Stimulated activated CD8-positive, alpha-beta memory T cell treated with anti-CD3 and anti-CD28 coated beads, Interleukin-7, amount 100 ng/mL, for 4 hours (primary cell): ENCODE measurements at regions not wholly inside any gene's neighbourhood (a gene's known extent, or its start where the extent isn't known, plus 50 kb on each side); places are given as distances from the start of the nearest gene placed in this dataset.

Experiments used
- DNase-seq, 2 donors: peaks; one replicate each; pipeline ENCODE4 v3.0.0-alpha.2; 2020; ENCODE audit warnings: low read depth in 2 of 2

- no peak for DNase-seq
Observed at GRCh38 chr12:125193376-125194152, 128.3 kb downstream of the AACS start.

GRCh38 chr12:125194163-125194773 lies 129.0 kb downstream of the AACS start:
- no peak for DNase-seq

DNA sequence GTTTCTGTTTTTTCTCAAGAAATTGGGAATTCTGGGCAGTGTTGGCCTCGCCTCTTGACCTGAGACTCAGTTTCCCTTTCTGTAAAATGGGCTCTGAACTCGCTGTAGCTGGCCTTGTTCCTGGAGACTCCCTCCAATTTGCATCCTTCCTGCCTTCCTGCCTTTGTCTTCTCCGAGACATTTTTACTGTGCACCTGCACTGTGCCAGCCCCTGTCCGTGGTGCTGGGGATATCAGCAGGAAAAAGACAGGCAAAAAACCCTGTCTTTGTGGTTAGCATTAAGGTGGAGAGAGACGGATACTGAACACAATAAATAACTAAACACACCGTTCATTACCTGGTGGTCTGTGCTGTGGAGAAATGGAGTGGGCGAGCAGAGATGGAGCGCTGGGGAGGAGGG lies 129.8 kb downstream of the AACS start:
- DNase-seq = no peak

- DNase-seq = no peak
Observed at GRCh38 chr12:125197326-125197725, 132.1 kb downstream of the AACS start.

- DNase-seq = no peak
Observed at GRCh38 chr12:125198652-125199051, 133.4 kb downstream of the AACS start.

DNA sequence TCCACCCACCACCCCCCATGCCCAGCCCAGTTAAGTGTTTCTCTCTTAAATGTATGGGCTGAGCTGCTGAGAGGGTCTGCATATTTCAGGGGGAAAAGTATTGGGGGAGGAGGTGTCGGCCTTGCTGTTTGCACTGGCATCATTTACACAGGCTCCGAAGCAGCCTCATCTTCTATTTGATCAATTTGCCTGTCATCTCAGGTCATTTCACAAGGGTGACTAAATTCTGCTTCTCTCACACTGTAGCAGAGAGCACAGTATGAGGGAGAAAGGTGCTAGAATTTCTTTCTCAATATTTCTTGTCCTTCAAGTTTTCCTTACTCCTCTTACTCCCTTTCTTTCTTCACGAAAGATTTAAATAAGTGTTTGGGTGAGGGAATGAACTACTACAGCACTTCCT lies 135.9 kb downstream of the AACS start:
- no peak for DNase-seq

GRCh38 chr12:125201940-125202339 lies 136.7 kb downstream of the AACS start:
- DNase-seq = no peak

DNA sequence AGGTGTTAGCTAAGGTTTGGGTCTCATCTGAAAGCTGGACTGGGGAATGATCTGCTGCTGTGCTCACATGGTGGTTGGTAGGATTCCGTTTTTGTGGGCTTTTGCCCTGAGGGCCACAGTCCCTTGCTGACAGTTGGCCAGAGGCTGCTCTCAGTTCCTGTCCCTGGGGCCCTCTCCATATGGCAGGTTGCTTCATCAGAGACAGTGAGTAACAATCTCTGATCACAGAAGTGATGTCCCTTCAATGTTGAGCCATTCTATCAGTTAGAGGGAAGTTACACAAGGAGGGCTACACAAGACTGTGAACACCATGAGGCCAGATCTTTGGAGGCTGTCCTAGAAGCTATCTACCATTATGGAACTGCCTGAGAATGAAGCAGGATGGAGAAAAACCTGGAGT lies 137.2 kb downstream of the AACS start:
- no peak for DNase-seq

DNA sequence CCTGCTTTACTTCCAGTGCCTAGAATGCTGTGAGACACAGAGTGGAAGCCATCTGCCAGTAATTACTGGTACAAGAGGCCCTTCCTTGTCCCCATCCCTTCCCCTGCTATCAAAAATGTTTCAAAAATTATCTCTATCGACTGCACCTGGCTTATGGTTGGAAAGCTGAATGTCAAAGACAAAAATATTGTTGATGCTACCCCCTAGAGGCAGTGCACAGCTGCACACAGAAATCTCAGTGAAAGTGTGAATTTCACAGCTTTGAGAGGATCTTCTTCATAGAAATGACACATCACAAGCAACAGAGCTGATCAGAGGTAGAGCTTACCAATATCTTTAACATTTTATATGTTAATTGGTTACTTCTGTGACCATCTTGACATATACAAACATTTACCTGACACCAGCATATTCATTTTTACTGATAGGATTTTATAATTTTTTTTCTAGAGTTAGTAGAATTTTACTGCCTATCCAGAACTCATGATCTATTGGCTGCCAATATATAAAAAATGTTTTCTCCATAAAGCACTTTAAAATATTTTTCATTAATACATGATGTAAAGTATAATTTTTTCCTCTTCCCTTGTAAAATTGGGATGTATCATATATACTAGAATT lies 138.0 kb downstream of the AACS start:
- DNase-seq = no peak

DNA sequence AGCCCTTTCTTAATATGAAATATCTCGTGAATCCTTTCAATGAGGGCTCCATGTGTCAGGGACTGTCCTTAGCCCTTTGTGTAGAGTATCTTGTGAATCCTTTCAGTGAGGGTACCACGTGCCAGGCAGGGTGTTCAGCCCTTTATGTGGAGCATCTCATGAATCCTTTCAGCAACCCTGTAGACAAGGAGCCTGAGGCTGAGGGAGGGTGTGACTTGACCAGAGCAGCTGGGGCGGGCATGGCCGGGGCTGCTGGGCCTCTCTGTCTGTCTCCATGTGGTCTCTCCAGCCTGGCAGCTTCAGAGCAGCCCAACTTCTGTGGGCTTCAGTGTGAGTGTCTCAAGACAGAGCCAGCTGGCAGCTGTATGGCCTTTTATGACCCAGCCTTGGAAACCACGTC lies 140.2 kb downstream of the AACS start:
- no peak for DNase-seq

- no peak for DNase-seq
Observed at GRCh38 chr12:125206711-125207110, 141.5 kb downstream of the AACS start.

DNA sequence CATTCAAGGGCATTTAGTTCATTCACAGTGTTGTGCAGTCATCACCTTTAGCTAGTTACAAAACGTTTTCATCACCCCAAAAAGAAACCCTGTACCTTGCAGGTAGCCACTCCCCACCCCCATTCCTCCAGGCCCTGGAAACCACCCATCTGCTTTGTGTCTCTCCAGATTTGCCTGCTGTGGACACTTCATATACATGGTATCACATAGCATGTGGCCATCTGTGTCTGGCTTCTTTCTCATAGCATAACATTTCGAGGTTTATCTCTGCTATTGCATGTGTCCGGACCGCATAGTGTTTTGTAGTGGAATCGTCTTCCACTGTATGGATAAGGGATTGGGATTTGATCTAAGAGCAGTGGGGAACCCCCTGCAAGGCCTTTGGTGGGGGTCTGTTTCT lies 143.1 kb downstream of the AACS start:
- DNase-seq = no peak

GRCh38 chr12:125208942-125209341 lies 143.7 kb downstream of the AACS start:
- DNase-seq = no peak

DNA sequence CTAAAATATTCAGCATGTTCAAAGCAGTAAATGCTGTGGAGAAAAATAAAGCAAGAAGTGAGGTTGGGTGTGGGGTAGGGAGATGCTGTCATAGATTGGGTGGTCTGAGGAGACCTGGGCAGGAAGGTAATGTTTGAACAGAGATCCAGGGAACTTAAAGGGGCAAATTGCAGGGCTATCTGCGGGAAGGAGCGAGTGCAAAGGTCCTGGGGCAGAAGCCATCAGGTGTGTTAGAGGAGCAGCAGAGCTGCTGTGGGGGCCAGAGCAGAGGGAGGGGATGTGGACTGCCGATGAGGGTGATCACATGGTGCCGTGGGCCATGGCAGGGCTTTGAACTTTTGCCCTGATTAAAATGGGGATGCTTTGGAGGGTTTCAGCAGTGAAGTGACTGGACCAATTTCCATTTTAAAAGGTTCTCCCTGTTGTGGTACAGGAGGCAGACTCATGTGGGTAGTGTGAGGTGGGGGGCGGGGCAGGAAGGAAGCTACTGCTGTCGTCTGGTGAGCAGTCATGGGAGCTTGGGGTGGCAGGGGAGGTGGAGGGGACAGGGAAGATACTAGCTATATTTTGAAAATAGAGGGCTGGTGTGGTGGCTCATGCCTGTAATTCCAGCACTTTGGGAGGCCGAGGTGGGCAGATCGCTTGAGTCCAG lies 145.0 kb downstream of the AACS start:
- DNase-seq = no peak

GRCh38 chr12:125211464-125211863 lies 146.2 kb downstream of the AACS start:
- no peak for DNase-seq

DNA sequence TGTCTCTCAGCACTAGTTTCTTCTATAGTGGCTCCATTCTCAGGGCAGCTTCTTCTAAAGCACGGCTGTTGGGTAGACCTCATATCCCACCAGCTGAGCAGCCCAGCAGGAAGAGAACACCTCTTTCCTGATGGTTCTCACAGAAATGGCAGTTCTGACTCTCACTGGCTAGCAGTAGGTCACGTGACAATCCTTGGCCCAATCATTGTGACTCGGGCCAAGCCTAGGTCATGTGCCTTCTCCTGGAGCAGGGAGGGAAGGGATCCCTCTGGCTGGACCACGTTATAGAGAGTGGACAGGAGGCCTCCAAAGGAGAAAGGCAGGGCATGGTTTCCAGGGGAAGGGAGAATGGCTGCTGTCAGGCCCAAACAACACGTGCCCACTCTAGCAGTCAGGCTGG lies 149.1 kb downstream of the AACS start:
- no peak for DNase-seq

GRCh38 chr12:125216756-125217155 lies 151.5 kb downstream of the AACS start:
- no peak for DNase-seq

DNA sequence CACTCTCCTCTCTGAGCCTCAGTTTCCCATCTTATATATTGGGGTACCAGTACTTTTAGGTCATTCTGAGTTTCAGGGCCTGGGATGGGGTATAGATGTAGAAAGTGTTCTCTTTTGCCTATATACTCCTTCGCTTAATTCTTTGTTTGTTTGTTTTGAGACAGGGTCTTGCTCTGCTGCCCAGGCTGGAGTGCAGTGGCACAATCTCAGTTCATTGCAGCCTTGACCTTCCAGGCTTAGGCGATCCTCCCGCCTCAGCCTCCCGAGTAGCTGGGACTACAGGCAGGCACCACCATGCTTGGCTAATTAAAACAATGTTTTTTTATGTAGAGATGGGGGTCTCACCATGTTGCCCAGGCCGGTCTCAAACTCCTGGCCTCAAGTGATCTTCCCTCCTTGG lies 152.1 kb downstream of the AACS start:
- no peak for DNase-seq

DNA sequence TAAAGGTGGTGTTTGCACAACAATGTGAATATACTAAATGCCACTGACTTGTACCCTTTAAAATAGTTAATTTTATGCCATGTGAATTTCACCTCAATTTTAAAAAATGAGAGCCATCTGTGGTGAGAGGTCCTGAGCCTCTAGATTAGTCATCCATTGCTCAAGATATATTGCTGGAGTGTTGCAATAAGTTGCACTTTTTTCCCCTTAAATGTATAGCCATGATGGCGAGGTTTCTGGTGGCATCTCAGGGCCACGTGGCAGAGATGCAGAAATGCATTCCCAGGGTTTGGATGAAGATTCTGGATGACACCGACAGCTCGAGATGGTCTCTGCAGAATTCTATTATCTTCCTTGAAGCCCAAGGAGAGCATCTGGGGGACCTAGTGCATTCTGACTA lies 153.7 kb downstream of the AACS start:
- no peak for DNase-seq

DNA sequence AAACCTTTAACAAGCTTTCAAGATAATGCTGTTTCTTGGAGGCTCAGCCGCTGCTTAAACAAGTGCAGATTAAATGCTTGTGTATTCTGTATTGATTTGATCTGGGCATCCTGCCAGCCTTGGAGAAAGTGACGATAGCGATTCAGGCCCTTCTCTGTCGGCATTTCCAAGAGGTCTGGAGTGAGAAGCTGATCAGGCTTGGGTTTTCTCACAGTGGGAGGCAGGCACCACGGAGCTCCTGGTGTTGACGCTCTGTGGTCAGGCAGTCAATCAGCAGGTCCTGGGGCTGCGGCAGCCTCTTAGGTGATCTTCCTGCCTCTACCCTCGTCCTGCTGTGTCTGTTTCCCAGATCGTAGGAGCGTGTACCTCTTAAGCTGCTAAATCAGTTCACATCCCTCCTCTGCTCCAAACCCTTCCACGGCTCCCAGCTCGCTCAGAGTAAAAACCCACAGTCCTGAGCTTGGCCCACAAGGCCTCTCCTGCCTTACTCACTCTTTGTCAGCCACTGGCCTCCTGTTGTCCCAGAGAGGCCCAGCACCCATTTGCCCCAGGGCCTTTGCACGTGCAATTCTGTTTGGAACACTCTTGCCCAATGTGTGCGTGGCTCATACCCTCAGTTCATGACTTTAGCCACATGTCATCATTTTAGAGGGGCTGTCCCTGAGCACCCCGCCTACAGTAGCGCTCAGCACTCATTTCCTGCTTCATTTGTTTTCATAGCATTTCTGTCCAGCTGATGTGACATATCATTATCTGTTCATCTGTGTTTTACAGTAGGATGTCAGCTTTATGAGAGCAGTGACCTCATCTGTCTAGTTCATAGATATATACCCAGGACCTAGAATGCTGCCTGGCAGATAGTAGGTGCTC lies 155.4 kb downstream of the AACS start:
- DNase-seq = no peak

- no peak for DNase-seq
Observed at GRCh38 chr12:125221602-125222001, 156.4 kb downstream of the AACS start.

DNA sequence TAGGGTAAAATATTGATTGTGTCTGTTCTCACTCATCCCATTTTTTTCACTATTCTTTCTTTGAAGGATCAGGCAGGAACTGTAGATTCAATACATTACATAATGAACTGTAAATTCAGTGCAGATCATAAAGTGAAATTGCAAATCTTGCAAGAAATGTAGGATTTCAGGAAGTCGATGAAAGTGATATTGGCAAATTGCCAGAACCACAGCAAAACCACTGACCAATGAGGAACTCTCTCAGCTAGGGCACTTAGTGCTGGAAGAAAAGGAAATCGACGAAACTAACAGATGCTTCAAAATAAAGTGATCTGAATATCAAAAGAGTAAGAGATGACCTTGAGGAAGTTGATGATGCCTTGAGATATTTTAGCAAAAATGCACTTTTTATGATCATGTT lies 157.6 kb downstream of the AACS start:
- DNase-seq = no peak
